ENCODE measurements at regions not wholly inside any gene's neighbourhood (a gene's known extent, or its start where the extent isn't known, plus 50 kb on each side); places are given as distances from the start of the nearest gene placed in this dataset.
A peak's percentile ranks its signal among the peaks of the same experiment; 100 is the strongest.

GRCh38 chr1:66446261-66447001 is 87.5 kb upstream of the SGIP1 start:
- Histone ChIP-seq H4K20me1 (ENCODE audit: insufficient read depth, low read depth, low read length) (no peaks in the 10 kb centered on the region), H3K4me2 (ENCODE audit: low read depth, low read length, poor library complexity, severe bottlenecking) (peak overlapping the region; percentile 41), H3K9ac (ENCODE audit: low read length) (peak overlapping the region; percentile 6), H3K4me3 (ENCODE audit: low read length) (no peak overlapping the region), H3K36me3 (ENCODE audit: insufficient read depth, low read length) (no peaks in the 10 kb centered on the region), H3K9me2 (replicated peaks; ENCODE audit: insufficient read depth, low read length) (no peaks in the 10 kb centered on the region), H3K79me2 (ENCODE audit: low read length) (no peaks in the 10 kb centered on the region), H3K27ac (ENCODE audit: low read length) (peak overlapping the region; percentile 56), H2AFZ (ENCODE audit: low read length) (peak overlapping the region; percentile 86), H3K9me3 (ENCODE audit: low read length) (no peaks in the 10 kb centered on the region), H3K4me1 (ENCODE audit: low read length) (peaks cover 33% of the 10 kb centered on the region), H3K27me3 (ENCODE audit: low read length) (no peaks in the 10 kb centered on the region)
- DNase-seq: peak; percentile 93

- no peaks in the 10 kb centered on the region for H3K79me2 ChIP-seq (ENCODE audit: low read length)
- no peak overlapping the region for H3K9ac ChIP-seq (ENCODE audit: low read length)
- H2AFZ ChIP-seq (ENCODE audit: low read length): no peak overlapping the region
- no peak overlapping the region for H3K4me2 ChIP-seq (ENCODE audit: low read depth, low read length, poor library complexity, severe bottlenecking)
- no peaks in the 10 kb centered on the region for H3K9me3 ChIP-seq (ENCODE audit: low read length)
- no peaks in the 10 kb centered on the region for H3K9me2 ChIP-seq (replicated peaks; ENCODE audit: insufficient read depth, low read length)
- no peak overlapping the region for H3K27ac ChIP-seq (ENCODE audit: low read length)
- no peaks in the 10 kb centered on the region for H4K20me1 ChIP-seq (ENCODE audit: insufficient read depth, low read depth, low read length)
- no peaks in the 10 kb centered on the region for H3K36me3 ChIP-seq (ENCODE audit: insufficient read depth, low read length)
- DNase-seq: no peak
- no peak overlapping the region for H3K4me3 ChIP-seq (ENCODE audit: low read length)
- H3K27me3 ChIP-seq (ENCODE audit: low read length): no peaks in the 10 kb centered on the region
- H3K4me1 ChIP-seq (ENCODE audit: low read length): peaks cover 30% of the 10 kb centered on the region
Measured at GRCh38 chr1:66450043-66450514, 83.9 kb upstream of the SGIP1 start.

GRCh38 chr1:66450847-66451246 is 83.1 kb upstream of the SGIP1 start:
- Histone ChIP-seq H3K4me2 (ENCODE audit: low read depth, low read length, poor library complexity, severe bottlenecking) (no peak overlapping the region), H3K36me3 (ENCODE audit: insufficient read depth, low read length) (no peaks in the 10 kb centered on the region), H3K9ac (ENCODE audit: low read length) (no peak overlapping the region), H3K9me3 (ENCODE audit: low read length) (no peaks in the 10 kb centered on the region), H3K9me2 (replicated peaks; ENCODE audit: insufficient read depth, low read length) (no peaks in the 10 kb centered on the region), H2AFZ (ENCODE audit: low read length) (no peak overlapping the region), H4K20me1 (ENCODE audit: insufficient read depth, low read depth, low read length) (no peaks in the 10 kb centered on the region), H3K4me1 (ENCODE audit: low read length) (peaks cover 22% of the 10 kb centered on the region), H3K4me3 (ENCODE audit: low read length) (no peak overlapping the region), H3K27ac (ENCODE audit: low read length) (no peak overlapping the region), H3K79me2 (ENCODE audit: low read length) (no peaks in the 10 kb centered on the region), H3K27me3 (ENCODE audit: low read length) (no peaks in the 10 kb centered on the region)
- DNase-seq: no peak

GRCh38 chr1:66452162-66452561 is 81.8 kb upstream of the SGIP1 start:
- no peak overlapping the region for H3K9ac ChIP-seq (ENCODE audit: low read length)
- no peak overlapping the region for H3K27ac ChIP-seq (ENCODE audit: low read length)
- H3K27me3 ChIP-seq (ENCODE audit: low read length): no peaks in the 10 kb centered on the region
- no peak overlapping the region for H3K4me2 ChIP-seq (ENCODE audit: low read depth, low read length, poor library complexity, severe bottlenecking)
- no peak overlapping the region for H2AFZ ChIP-seq (ENCODE audit: low read length)
- H3K4me3 ChIP-seq (ENCODE audit: low read length): no peak overlapping the region
- H3K36me3 ChIP-seq (ENCODE audit: insufficient read depth, low read length): no peaks in the 10 kb centered on the region
- peaks cover 17% of the 10 kb centered on the region for H3K4me1 ChIP-seq (ENCODE audit: low read length)
- no peaks in the 10 kb centered on the region for H3K9me2 ChIP-seq (replicated peaks; ENCODE audit: insufficient read depth, low read length)
- H3K9me3 ChIP-seq (ENCODE audit: low read length): no peaks in the 10 kb centered on the region
- DNase-seq: no peak
- no peaks in the 10 kb centered on the region for H3K79me2 ChIP-seq (ENCODE audit: low read length)
- no peaks in the 10 kb centered on the region for H4K20me1 ChIP-seq (ENCODE audit: insufficient read depth, low read depth, low read length)

- no peaks in the 10 kb centered on the region for H3K27me3 ChIP-seq (ENCODE audit: low read length)
- H4K20me1 ChIP-seq (ENCODE audit: insufficient read depth, low read depth, low read length): no peaks in the 10 kb centered on the region
- no peak overlapping the region for H3K4me3 ChIP-seq (ENCODE audit: low read length)
- peaks cover 17% of the 10 kb centered on the region for H3K4me1 ChIP-seq (ENCODE audit: low read length)
- H3K9ac ChIP-seq (ENCODE audit: low read length): no peak overlapping the region
- no peaks in the 10 kb centered on the region for H3K9me3 ChIP-seq (ENCODE audit: low read length)
- H2AFZ ChIP-seq (ENCODE audit: low read length): no peak overlapping the region
- no peak overlapping the region for H3K27ac ChIP-seq (ENCODE audit: low read length)
- DNase-seq: peak; percentile 45
- H3K36me3 ChIP-seq (ENCODE audit: insufficient read depth, low read length): no peaks in the 10 kb centered on the region
- H3K4me2 ChIP-seq (ENCODE audit: low read depth, low read length, poor library complexity, severe bottlenecking): no peak overlapping the region
- H3K79me2 ChIP-seq (ENCODE audit: low read length): no peaks in the 10 kb centered on the region
- no peaks in the 10 kb centered on the region for H3K9me2 ChIP-seq (replicated peaks; ENCODE audit: insufficient read depth, low read length)
Measured at GRCh38 chr1:66452982-66453381, 81.0 kb upstream of the SGIP1 start.

- Histone ChIP-seq H3K9ac (ENCODE audit: low read length) (no peak overlapping the region), H3K4me3 (ENCODE audit: low read length) (no peak overlapping the region), H4K20me1 (ENCODE audit: insufficient read depth, low read depth, low read length) (no peaks in the 10 kb centered on the region), H3K27me3 (ENCODE audit: low read length) (no peaks in the 10 kb centered on the region), H3K4me2 (ENCODE audit: low read depth, low read length, poor library complexity, severe bottlenecking) (no peak overlapping the region), H3K79me2 (ENCODE audit: low read length) (no peaks in the 10 kb centered on the region), H3K4me1 (ENCODE audit: low read length) (peaks cover 17% of the 10 kb centered on the region), H3K9me2 (replicated peaks; ENCODE audit: insufficient read depth, low read length) (no peaks in the 10 kb centered on the region), H3K27ac (ENCODE audit: low read length) (no peak overlapping the region), H2AFZ (ENCODE audit: low read length) (no peak overlapping the region), H3K36me3 (ENCODE audit: insufficient read depth, low read length) (no peaks in the 10 kb centered on the region), H3K9me3 (ENCODE audit: low read length) (no peaks in the 10 kb centered on the region)
- no peak for DNase-seq
Measured at GRCh38 chr1:66455446-66455845, 78.5 kb upstream of the SGIP1 start.

- Histone ChIP-seq H3K9ac (ENCODE audit: low read length) (no peak overlapping the region), H3K9me2 (replicated peaks; ENCODE audit: insufficient read depth, low read length) (no peaks in the 10 kb centered on the region), H3K36me3 (ENCODE audit: insufficient read depth, low read length) (no peaks in the 10 kb centered on the region), H2AFZ (ENCODE audit: low read length) (no peak overlapping the region), H3K27me3 (ENCODE audit: low read length) (no peaks in the 10 kb centered on the region), H3K4me3 (ENCODE audit: low read length) (no peak overlapping the region), H3K9me3 (ENCODE audit: low read length) (no peaks in the 10 kb centered on the region), H3K79me2 (ENCODE audit: low read length) (no peaks in the 10 kb centered on the region), H3K4me1 (ENCODE audit: low read length) (no peaks in the 10 kb centered on the region), H3K27ac (ENCODE audit: low read length) (no peak overlapping the region), H3K4me2 (ENCODE audit: low read depth, low read length, poor library complexity, severe bottlenecking) (no peak overlapping the region), H4K20me1 (ENCODE audit: insufficient read depth, low read depth, low read length) (no peaks in the 10 kb centered on the region)
- no peak for DNase-seq
Measured at GRCh38 chr1:66460776-66461175, 73.2 kb upstream of the SGIP1 start.

- no peaks in the 10 kb centered on the region for H3K9me3 ChIP-seq (ENCODE audit: low read length)
- H3K27me3 ChIP-seq (ENCODE audit: low read length): no peaks in the 10 kb centered on the region
- DNase-seq: no peak
- no peak overlapping the region for H2AFZ ChIP-seq (ENCODE audit: low read length)
- H3K9ac ChIP-seq (ENCODE audit: low read length): no peak overlapping the region
- H3K79me2 ChIP-seq (ENCODE audit: low read length): no peaks in the 10 kb centered on the region
- no peak overlapping the region for H3K4me2 ChIP-seq (ENCODE audit: low read depth, low read length, poor library complexity, severe bottlenecking)
- no peaks in the 10 kb centered on the region for H3K4me1 ChIP-seq (ENCODE audit: low read length)
- H3K4me3 ChIP-seq (ENCODE audit: low read length): no peak overlapping the region
- H3K27ac ChIP-seq (ENCODE audit: low read length): no peak overlapping the region
- no peaks in the 10 kb centered on the region for H3K36me3 ChIP-seq (ENCODE audit: insufficient read depth, low read length)
- H4K20me1 ChIP-seq (ENCODE audit: insufficient read depth, low read depth, low read length): no peaks in the 10 kb centered on the region
- no peaks in the 10 kb centered on the region for H3K9me2 ChIP-seq (replicated peaks; ENCODE audit: insufficient read depth, low read length)
Measured at GRCh38 chr1:66462313-66462712, 71.6 kb upstream of the SGIP1 start.

Data from Karpas-422 (cell line).